Islet of Langerhans (tissue), 1 donor: ENCODE measurements at regions not wholly inside any gene's neighbourhood (a gene's known extent, or its start where the extent isn't known, plus 50 kb on each side); places are given as distances from the start of the nearest gene placed in this dataset.

Experiments used
- FAIRE-seq: peaks from one replicate; lab custom pipeline; 2011; peaks lifted over from hg19 to GRCh38; lab: Jason Lieb, UNC

DNA sequence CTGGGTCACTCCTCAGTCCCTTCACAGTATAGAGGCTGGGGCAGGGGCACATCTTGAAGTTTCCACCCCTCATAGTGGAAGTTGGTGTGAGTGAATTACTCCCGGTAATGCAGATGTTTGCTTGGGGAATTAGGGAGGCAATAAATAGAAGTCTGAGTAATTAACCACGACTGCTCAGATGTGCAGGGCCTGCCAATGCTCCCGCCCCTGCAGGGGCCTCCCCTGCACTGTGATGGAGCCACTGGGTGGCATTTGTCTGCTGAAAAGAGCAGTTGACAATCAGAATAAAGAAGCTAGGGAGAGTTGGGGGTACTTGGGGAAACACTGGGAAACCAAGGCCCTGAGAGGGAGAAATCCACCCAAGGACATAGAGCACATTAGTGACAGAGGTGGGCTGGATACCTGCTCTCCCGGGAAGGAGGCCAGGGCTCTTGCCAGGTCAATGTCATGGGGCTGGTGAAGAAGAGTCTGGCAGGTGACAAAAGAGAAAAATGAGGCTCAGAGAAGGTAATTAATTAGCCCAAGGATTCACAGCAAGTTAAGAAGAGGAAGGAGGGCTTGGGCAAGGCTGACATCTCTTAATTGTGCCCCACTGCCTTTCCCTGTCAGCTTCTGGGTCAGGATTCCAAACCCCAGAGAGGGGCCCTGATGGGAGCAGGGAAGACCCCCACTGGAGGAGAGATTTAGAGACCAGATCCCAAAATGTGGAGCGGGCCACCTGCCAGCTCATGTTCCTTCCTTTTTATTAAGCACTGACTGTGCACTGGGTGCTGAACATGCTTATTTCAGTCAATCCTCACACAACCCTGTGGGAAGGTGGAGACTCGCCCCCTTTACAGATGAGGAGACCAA lies 436.2 kb downstream of the MATN1 start:
- no peak for FAIRE-seq

DNA sequence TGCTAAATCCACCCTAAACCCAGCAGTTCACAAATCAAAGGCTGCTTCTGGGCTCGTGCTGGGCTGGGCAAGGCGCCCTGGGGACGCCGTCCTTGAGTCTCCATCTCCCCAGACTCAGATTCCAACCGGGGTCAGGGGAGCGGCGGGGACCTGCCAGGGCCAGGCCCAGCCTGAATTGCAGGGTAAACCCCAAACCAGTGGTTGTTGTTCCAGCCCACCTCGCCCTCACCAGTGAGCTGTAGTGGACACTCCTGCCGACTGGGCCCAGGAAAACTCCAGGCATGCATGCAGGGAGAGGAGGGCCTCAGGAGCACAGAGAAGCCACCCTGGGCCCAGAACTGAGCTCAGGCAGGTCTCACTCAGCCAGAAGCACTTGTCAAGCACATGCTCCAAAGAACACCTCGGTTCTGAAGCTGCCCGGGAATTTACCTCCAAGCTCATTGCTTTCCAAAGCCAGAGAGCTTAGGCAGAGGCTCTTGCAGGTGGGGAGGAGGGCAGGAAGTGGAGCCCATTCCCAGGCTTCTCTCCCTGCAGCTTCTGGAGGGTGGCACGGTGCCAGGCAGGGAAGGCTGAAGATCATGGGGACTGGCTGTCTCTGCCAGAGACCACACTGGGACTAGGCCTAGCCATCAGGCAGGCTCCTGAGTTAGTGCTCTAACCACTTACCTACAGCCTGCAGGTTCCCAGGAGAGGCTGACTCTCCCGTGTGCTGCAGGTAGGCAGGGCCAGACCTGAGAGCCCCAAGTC lies 437.0 kb downstream of the MATN1 start:
- no peak for FAIRE-seq

DNA sequence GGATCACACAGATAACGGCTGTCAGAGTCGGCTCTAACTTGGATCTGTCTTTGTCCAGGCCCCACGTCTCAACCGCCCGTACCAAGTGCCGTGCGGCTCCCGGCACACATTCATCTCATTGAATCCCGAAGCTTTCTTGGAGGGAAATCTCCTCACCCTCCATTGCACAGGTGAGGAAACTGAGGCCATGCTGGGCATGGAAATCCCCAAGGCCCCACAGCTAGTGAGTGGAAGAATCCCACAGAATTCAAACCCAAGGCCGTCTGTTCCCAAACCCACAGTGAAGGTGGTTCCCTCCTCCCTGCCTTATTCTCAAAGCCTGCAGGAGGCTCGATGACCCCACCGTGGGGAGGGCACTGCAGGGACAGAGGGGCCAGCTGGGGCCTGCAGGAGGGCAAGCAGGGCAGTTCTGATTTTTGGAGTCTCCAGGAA lies 437.9 kb downstream of the MATN1 start:
- no peak for FAIRE-seq

DNA sequence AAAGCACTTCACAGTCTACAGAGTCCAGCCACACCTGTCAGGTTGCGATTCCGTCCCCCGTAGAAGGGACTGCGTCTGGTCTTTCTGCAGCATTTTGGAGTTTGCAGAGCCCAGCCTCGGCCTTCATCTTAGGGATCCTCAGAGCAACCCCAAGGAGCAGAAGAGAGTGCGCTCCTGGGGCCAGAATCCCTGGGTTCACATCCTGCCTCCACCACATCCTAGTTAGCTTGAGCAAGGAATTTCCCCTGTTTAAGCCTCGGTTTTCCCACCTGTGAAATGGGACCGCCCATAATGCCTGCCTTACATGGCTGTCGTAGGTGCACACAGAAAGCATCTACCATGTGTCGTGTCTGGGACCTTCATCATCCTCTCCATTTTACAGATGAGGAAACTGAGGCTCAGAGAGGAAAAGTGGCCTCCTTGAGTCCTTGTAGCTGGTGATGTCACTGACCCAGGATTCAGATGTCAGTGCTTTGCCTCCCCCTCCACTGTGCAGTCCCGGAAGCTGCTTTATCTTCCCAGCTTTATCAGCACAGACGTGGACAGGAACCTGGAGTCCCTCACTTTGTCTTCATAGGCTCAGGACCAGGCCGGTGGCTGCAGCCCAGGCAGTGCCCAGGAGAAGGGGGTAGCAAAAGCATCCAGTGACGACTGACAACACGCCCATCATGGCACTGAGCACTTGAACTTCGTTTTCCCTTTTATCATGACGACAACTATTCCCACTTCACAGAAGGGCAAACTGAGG lies 438.5 kb downstream of the MATN1 start:
- no peak for FAIRE-seq

DNA sequence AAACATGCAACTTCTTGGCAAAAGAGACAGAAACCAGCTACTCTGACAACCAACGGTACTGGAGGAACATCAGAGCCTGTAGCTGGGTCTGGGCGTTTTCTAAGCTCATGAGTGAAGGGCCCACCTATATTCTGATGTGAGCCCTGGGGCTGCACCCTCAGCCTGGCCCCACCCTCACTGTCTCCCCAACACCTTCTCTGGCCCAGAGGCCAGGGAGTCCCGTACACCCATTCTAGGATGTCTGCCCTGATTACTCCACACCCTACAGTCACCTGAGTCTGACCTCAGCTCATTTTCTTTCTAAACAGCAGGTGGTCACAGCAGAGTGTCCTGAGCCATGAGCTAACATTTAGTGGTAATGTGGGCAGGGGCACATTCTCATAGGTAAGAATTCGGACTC lies 439.2 kb downstream of the MATN1 start:
- FAIRE-seq = no peak

DNA sequence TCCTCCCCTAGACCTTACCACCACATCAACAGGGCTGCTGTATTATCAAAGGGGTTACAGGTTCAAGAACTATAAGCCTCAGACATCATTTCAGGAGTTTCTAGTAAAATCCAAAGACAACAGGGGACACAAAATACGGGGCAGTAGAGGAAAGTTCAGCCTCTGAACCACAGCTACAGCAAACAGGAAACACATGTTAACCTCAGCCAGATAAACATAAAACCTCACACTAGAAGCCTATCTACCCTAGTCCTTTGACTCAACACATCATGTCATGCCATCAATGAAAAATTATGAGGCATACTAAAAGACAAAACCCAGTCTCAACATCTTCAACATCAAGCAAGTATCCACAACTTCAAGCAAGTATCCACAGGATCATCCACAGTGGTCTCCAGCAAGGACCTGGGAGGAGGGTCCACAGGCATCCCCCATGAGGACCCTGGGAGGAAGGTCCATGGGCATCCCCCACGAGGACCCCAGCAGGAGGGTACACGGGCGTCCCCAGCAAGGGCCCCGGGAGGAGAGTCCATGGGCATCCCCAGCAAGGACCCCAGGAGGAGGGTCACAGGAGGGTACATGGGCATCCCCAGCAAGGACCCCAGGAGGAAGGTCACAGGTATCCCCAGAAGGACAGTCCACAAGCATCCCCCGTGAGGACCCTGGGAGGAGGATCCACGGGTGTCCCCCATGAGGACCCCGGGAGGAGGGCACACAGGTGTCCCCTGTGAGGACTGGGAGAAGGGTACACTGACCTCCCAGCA lies 440.0 kb downstream of the MATN1 start:
- FAIRE-seq = no peak

DNA sequence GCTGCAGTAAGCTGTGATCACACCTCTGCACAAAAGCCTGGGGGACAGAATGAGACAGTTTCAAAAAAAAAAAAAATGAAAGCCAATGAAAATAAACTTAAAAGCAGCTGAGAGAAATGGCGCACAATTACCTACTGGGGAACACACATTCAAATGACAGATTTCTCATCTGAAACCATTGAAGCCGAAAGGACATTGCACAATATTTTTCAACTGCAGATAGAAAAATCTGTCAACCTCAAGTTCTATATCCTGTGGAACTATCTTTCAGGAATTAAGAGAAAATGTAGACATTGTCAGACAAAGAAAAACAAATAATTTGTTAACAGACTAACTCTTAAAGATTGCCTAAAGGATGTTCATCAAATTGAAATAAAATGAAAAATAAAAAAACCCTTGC lies 442.8 kb downstream of the MATN1 start:
- FAIRE-seq = no peak

DNA sequence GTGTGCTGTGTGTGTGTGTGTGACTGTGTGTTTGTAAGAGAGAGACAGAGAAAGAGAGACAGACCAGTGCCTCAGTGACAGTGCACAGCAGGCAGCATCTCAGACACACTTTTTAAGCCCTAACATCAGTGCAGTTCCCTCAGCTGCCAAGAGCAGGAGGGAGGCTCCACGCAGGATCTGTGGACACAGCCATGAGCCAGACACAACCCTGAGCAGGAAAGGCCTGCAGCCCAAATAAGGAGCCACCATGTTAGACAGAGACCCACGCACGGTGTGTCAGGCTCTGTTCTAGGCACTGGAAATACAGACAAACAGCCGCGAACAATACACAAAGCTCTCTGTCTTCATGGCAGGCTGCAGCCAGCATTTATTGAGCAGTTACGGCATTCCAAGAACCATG lies 445.5 kb downstream of the MATN1 start:
- FAIRE-seq = no peak

DNA sequence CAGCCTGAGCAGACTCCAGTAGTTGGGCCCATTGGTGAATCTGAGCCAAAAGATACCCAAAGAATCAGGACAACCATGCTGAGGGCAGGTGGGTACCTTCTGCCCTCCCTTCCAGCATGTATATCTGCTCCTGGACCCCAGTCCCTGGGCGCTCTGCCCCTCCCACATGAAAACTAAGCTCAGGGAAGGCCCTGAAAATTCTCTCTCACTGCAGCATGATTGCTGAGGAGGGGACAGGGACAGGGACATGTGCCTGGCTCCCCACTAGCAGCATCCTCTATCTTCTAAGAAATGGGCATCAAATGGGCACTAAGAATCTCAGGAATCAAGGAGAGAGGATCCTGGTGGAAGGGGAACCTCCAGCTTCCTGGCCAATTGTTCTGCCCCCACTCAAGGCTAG lies 446.0 kb downstream of the MATN1 start:
- no peak for FAIRE-seq

DNA sequence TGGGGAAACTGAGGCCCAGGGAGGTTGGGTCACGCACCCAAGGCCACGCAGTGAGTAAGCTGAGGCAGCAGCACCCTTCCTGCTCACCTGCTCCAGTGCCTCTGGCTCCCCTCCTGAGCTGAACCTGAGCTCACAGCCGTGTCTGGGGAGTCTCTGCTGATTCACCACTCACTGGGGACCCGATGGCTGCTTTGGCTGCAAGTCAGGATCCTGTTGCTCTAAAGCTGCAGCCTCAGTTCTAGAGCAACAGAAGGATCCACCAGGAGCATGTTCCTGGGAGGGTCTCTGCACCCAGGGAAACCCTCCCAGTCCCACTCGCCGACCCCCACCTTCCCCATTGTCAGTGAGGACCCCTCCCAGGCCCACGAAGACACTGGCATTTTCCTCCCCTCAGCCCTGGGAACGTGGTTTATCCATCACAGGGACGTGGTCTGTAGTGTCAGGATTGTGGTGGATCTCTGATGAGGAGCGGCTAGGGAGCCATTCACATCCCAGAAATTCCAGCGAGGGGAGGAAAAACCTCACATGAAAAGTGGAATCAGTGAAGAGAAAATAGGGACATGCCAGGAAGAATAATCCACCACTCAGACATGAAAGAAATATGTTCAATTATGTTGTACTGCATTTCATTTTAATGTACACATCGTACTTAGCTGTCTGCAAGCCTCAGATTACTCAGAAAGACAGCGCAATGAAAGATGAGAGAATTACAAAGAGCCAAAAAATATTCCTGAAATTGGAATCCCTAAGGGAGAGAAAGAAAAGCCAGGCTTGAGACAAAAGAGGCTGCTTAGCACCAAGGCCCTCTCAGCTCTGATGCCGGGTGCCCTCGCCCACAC lies 447.2 kb downstream of the MATN1 start:
- no peak for FAIRE-seq

DNA sequence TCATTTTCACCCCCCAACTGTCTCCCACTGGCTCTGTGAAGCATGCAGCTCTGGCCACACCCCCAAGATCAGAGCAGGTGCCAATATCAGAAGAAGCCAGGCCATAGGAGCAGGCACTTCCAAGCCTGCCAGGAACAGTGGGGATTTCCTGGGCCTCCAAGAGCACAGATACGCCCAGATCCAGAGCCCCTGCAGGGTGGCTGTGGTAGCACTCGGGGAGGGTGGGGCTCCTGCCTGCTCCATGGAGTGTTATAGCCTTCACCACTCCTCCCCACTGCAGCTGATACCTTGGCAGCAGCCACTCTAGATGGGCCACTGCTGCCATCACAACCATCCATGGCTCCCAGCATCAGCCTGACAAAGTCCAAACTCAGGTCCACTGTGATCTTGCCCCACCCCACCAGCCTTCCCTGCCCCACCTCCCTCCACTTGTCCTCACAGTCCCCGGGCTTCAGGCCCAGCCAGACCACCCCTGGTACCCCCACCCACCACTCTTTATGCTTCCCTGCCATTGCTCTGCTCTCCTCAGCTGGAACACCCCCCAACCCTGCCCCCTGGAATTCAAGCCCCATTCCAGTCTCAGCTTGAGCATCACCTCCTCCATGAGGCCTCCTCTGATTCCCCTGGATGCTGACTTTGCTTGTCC lies 448.3 kb downstream of the MATN1 start:
- no peak for FAIRE-seq

DNA sequence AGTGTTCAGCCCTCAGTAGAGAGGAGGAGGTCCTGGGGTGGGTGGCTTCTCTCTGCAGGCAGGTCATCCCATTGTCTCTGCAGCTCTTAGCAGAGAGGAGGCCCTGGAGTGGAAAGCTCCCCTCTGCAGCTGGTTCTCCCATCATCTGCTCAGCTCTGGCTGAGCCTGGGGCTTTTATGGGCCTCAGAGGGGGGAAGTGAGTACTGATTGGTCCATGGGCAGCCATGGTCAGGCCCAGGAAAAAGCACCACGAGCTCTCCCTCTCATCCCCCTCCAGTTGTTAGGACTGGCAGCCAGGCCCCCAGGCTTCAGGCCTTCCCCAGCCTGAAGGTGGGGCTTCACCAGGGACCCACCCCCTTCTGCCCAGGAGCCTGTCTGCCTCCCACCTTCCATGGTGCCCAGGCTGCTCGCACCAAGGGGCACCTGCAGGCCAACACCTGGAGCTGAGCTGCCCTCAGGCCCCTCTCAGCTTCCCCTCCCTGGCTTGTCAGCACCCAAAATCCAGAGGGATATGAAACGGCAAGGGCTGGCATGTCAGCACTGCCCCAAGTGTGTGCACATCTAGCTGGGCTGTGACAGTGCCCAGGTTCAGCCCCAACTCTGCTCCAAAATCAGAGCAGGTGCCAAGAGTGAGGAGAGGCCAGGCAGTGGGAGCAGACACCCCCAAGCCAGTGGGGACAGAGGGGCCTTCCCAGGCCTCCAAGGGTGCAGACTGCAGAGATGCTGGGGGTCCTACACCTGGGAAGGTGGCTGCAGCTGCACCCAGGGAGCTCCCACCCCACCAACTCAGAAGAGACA lies 449.0 kb downstream of the MATN1 start:
- FAIRE-seq = no peak

DNA sequence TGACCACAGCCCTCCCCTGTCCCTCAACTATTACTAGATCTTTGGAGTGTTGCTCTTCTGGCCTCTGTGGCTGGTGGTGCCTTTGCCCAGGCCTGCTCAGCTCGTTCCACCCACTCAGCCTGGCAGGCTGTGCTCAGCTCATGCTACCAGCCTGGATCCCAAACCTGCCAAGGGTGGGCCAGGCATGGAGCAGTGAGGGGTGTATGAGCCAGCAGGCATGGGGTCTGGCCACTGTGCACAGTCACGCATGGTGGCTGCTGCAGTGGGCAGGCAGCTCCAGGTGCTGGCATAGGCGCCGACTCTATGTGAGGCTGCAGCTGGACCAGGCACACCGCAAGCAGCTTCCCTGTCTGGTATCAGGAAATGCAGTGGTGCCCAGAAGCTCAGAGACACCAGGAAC lies 449.9 kb downstream of the MATN1 start:
- FAIRE-seq = no peak

DNA sequence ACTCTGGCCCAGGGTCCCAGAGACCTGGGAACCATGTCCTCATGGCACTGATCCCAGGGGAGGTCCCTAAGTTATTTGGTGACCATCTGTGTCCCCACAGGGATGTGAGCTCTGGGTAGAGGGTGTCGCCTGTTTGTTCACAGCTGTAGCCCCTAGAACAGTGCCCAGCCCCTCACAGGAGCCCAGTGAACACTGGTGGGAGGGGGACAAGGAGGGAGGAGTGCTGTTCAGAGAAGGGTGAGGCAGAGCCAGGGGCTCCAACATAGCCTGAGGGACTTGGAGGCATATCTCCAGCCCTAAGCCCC lies 450.4 kb downstream of the MATN1 start:
- FAIRE-seq = no peak

DNA sequence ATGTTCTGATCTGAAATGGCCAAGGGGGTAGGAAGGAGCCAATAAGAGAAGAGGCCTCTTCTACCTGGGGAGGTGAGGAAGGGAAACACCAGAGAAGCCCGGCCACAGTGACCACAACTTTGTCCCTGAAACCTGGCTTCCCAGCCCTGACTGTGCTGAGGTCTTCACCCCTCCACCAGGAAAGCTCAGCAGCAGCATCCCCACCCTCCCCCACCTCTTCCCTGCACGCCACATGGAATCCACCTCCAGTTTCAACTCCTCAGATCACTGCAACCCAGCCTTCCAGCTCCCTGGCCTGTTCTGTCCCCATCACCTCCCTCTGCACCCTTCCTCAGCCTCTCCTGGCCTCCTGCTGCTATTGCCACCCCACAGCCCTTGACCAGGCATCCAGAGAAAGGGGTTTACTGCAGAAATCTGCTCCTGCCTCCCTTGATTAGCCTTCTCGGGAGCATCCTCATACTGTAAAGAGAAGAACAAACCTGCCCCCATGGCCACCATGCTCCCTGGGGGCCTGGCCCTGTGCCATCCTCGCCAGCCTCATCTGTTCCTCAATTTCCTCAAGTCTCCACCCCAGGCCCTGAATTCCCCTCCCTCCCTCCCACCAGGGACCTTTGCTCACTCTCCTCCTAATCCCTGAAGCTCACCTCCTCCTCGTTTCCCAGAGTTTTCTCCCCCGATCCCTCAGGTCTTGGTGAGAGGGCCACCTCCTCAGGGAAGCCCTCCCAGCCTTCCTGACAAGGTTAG lies 450.9 kb downstream of the MATN1 start:
- FAIRE-seq = no peak

DNA sequence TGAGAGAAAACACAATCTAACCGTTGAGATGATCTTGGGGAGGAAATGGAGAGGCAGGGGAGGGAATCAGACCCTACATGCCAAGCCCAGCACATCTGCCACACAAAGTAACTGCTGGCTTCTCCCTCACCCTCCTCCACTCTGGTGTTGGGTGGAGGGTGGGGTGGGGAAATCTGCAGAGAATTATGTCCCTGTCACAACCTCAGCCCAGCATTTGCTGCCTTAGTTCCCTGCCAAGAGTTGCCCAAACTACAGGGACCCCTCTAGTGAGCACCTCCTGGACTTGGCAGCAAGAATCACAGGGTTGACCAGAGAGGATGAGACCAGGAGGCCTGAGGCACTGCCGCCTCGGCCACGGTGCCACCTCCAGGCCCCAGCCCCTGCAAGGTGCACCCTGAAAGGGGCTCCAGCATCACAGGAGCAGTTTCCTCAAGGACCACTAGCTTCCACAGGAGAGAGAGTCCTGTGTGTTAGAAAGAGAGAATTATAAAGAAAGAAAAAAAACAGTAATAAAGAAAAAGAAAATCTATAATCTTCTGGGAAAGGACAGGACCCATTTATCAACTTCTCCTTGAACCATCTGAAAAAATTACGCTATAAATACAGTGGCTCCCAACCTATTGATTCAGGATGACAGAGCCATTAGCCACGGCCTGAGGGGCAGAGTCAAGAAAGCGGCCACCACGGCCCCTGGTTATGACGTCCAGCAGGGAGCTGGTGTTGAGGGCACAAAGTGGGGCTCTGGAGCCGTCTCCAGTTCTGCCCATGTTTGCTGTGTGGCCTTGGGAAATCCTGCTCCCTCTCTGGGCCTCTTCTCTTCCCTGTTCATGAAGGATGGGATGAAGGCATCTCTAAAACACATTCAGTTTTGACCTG lies 451.7 kb downstream of the MATN1 start:
- FAIRE-seq = no peak

DNA sequence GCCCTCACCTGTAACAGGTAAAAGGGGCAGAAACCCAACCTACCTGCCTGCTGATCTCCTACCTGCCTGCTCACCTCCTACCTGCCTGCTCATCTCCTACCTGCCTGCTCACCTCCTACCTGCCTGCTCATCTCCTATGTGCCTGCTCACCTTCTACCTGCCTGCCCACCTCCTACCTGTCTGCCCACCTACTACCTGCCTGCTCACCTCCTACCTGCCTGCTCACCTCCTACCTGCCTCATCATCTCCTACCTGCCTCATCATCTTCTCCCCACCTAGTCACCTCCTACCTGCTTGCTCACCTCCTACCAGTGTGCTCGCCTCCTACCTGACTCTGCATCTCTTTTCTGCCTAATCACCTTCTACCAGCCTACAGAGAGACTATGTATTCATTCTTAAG lies 452.9 kb downstream of the MATN1 start:
- no peak for FAIRE-seq

DNA sequence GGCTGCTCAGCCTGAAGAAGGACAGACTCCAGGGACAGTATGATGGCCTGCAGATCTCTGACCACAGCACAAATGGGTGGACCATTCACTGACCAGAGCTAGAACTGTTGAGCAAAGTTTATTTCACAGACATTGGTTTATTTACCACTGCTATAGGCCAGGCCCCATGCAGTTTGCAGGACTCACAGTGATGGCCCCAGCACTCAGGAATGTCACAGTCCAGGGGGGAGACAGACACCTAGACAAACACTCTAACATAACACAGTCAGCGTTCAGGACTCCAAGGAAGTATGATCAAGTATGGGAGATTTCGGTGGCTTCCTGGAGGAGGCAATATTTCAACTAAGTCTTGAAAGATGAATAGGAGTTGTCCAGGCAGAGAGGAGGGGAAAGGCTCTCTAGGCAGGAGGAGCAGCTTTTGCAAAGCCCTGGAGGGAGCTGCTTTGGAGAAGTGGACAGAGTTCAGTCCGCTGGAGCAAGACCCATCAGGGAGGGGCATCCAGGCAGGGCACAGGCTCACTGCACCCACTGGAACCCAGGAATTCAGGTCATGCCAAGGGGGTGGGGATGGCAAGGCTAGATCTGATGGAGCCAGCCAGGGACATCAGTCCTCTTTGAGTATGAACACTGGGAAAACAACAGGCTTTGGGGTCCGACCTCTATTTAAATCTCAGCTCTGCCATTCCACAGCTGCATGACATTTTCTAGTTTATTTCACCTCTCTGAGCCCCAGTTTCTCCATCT lies 454.3 kb downstream of the MATN1 start:
- FAIRE-seq = no peak
